WERI-Rb-1 (cell line): ENCODE measurements at regions not wholly inside any gene's neighbourhood (a gene's known extent, or its start where the extent isn't known, plus 50 kb on each side); places are given as distances from the start of the nearest gene placed in this dataset.
"Not testable (repeated sequence)": the region's sequence is repeated elsewhere in the genome, so short reads cannot be mapped to it uniquely, and the experiment has no call there.

Experiments used
- DNase-seq: peaks from one replicate; pipeline ENCODE4 v3.0.0-alpha.2; 2020
- H3K27ac ChIP-seq: fragments of 250-450 bp; sonication (Bioruptor Pico); 2 replicates; pipeline ENCODE4 v1.5.1; 2020; ENCODE audit warnings: mild to moderate bottlenecking, moderate library complexity
- H3K27me3 ChIP-seq: fragments of 250-450 bp; sonication (Bioruptor Pico); 2 replicates; pipeline ENCODE4 v1.5.1; 2021; ENCODE audit warnings: mild to moderate bottlenecking, low read depth, moderate library complexity; ENCODE audit not compliant: insufficient read depth, severe bottlenecking
- H3K36me3 ChIP-seq: fragments of 250-450 bp; sonication (Bioruptor Pico); 2 replicates; pipeline ENCODE4 v1.5.1; 2020; ENCODE audit warnings: mild to moderate bottlenecking, moderate library complexity
- H3K4me3 ChIP-seq: 2 replicates; pipeline ENCODE4 v1.5.1; 2011; ENCODE audit warnings: low read depth, mild to moderate bottlenecking, control low read depth, low read length
- H3K9me3 ChIP-seq: fragments of 250-450 bp; sonication (Bioruptor Pico); 2 replicates; pipeline ENCODE4 v1.5.1; 2021; ENCODE audit warnings: mild to moderate bottlenecking, moderate library complexity; ENCODE audit not compliant: severe bottlenecking
- CTCF ChIP-seq: IDR thresholded peaks from 2 replicates; pipeline ENCODE4 v1.5.1; 2011; ENCODE audit warnings: low read depth, mild to moderate bottlenecking, control low read depth, inconsistent platforms, low read length

DNA sequence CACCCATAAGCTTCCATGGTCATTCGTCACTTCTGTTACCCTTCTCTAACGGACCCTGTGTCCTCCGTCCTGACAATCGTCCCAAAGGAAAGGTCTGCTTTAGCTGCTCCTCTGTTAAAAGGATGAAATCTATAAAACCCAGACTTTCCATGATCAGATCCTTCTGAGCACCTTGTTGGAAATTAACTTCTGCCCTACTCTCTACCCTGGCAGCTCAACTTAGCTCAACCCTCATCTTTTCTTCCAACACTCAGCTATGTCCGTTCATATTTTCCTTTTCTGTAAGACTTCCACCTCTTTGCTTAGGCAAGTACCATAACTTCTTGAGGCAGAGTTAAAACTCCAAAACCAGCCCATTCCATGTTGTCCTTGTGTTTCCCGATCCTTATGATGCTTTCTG is 205.4 kb downstream of the SPATA31A6 start:
- no peak for DNase-seq
- Histone ChIP-seq H3K27me3 (no peaks in the 10 kb centered on the region), H3K9me3 (peaks cover 5% of the 10 kb centered on the region), H3K27ac (no peak overlapping the region), H3K36me3 (no peaks in the 10 kb centered on the region), H3K4me3 (no peak overlapping the region)
- no peak for TF ChIP-seq CTCF

GRCh38 chr9:42392773-42393455 is 209.5 kb downstream of the SPATA31A6 start:
- not testable (repeated sequence) for H3K36me3 ChIP-seq, DNase-seq, H3K27me3 ChIP-seq, H3K27ac ChIP-seq, H3K9me3 ChIP-seq, H3K4me3 ChIP-seq

DNA sequence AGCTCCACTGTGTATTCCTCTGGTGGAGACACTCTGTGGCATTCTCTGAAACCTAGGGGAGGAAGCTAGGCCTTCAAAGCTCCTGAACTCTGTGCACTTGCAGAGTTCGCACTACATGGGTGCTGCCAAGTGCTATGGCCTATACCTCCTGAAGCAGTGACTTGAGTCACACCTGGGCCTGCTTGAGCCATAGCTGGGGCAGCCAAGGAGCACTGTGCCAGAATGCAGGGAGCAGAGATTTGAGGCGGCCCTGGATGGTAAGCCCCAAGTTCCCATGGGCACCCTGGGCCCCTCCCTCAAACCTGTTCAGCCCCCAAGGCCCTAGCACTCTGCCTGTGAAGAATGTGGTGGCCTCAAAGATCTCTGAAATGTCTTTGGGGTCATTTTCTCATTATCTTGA is 212.9 kb downstream of the SPATA31A6 start:
- no peak overlapping the region for H3K4me3 ChIP-seq
- DNase-seq, result no peak
- no peaks in the 10 kb centered on the region for H3K27me3 ChIP-seq
- H3K27ac ChIP-seq, result no peak overlapping the region
- H3K36me3 ChIP-seq, result no peaks in the 10 kb centered on the region
- no peak for TF ChIP-seq CTCF
- H3K9me3 ChIP-seq, result peaks cover 3% of the 10 kb centered on the region

GRCh38 chr9:42397336-42397735 is 213.9 kb downstream of the SPATA31A6 start:
- not testable (repeated sequence) for H3K36me3 ChIP-seq, DNase-seq, H3K9me3 ChIP-seq, H3K4me3 ChIP-seq, H3K27me3 ChIP-seq, H3K27ac ChIP-seq

GRCh38 chr9:42402919-42403318 is 219.5 kb downstream of the SPATA31A6 start:
- not testable (repeated sequence) for H3K27ac ChIP-seq, H3K27me3 ChIP-seq, H3K9me3 ChIP-seq, H3K36me3 ChIP-seq, H3K4me3 ChIP-seq, DNase-seq

DNA sequence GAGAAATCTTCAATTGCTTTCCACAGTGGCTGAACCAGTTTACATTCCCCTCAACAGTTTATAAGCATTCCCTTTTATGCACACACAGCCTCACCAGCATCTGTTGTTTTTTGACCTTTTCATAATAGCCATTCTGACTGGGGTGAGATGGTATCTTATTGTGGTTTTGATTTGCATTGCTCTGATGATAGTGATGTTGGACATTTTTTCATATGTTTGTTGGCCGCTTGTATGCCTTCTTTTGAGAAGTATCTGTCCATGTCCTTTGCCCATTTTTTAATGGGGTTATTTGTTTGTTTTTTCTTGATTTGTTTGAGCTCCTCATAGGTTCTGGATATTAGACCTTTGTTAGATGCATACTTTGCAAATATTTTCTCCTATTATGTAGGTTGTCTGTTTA is 226.1 kb downstream of the SPATA31A6 start:
- DNase-seq, H3K27me3 ChIP-seq, H3K9me3 ChIP-seq, H3K4me3 ChIP-seq, H3K27ac ChIP-seq, H3K36me3 ChIP-seq: not testable (repeated sequence)

DNA sequence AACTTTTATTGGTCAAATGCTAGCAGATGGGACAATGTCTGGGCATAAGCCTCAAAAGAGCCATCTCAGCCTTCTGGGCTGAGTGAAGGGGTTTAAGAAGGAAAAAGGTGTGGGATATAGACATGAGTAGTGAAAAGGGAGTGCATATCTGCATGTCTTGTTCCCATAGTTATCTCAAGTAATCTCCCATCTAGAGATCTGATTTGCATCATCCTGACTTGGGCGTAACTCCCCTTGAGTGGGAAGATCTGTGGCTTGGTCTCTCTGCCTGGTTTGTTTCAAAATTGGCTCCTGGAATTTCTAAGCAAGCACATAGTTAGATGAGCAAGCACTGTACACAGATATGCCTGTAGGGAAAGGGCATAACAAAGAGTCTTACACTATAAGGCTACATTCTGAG is 228.9 kb downstream of the SPATA31A6 start:
- H3K27ac ChIP-seq, result not testable (repeated sequence)

GRCh38 chr9:42414865-42415264 is 231.4 kb downstream of the SPATA31A6 start:
- not testable (repeated sequence) for H3K27me3 ChIP-seq, H3K4me3 ChIP-seq, H3K9me3 ChIP-seq, H3K36me3 ChIP-seq, DNase-seq, H3K27ac ChIP-seq

More for the DNA sequence above, 228.9 kb downstream of the SPATA31A6 start:
- H3K27me3 ChIP-seq, H3K36me3 ChIP-seq, H3K9me3 ChIP-seq, H3K4me3 ChIP-seq, DNase-seq: not testable (repeated sequence)

- not testable (repeated sequence) for DNase-seq, H3K27ac ChIP-seq, H3K36me3 ChIP-seq, H3K27me3 ChIP-seq, H3K9me3 ChIP-seq, H3K4me3 ChIP-seq
Observed at GRCh38 chr9:42419652-42420051, 236.2 kb downstream of the SPATA31A6 start.

DNA sequence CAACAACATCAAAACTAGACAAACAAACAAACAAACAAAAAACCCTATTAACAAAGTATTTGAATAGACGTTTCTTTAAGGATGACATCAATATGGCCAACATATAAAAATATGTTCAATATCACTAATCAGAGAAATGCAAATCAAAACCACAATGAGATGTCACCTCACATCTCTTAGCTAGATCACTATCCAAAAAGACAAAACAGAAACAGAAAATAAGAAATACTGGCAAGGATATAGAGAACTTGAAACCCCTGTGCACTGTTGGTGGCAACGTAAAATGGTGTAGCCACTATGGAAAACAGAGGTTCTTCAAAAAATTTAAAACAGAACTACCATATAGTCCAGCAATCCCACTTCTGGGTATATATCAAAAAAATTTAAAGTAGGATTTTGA is 236.9 kb downstream of the SPATA31A6 start:
- not testable (repeated sequence) for H3K27me3 ChIP-seq, H3K9me3 ChIP-seq, DNase-seq, H3K4me3 ChIP-seq, H3K27ac ChIP-seq, H3K36me3 ChIP-seq

DNA sequence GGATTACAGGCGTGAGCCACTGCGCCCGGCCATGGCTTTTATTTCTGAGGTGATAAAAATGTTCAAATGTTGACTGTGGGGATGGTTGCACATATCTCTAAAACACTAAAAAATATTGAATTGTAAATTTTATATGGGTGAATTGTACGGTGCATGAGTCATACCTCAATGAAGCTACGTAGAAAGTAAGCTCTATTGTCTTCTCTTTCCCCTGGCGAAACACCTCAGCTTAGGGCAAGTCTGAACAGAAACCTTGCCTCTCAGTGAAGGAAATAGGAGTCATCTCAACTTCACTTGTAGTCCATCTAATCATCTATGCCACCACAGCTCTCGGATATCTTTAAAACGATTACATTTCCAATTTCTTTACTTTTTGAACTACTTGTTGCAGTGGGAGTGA is 238.2 kb downstream of the SPATA31A6 start:
- not testable (repeated sequence) for H3K36me3 ChIP-seq, DNase-seq, H3K27me3 ChIP-seq, H3K27ac ChIP-seq, H3K4me3 ChIP-seq, H3K9me3 ChIP-seq

GRCh38 chr9:42430674-42431615 is 247.5 kb downstream of the SPATA31A6 start:
- H3K27ac ChIP-seq, result not testable (repeated sequence)

More at GRCh38 chr9:42430674-42431615, 247.5 kb downstream of the SPATA31A6 start:
- not testable (repeated sequence) for DNase-seq, H3K4me3 ChIP-seq, H3K27me3 ChIP-seq, H3K36me3 ChIP-seq, H3K9me3 ChIP-seq
